ENCODE measurements at regions not wholly inside any gene's neighbourhood (a gene's known extent, or its start where the extent isn't known, plus 50 kb on each side); places are given as distances from the start of the nearest gene placed in this dataset.

DNA sequence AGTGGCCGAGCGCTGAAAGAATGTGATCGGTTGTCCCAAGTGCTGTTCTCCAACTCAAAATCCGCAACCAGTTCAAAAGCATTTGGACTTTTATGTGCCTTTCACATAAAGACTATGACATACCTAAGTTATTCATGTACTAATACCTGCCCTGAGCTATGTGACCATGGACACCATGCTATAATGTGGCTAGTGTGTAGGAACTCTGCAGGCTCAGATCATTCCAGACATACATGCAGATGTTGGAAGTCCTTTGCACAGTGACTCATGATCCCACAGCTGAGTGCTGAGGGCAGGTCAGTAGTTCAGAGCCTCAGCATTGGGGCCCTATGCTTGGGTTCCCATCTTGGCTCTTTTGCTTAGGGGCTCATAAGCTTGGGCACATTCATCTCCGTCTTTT lies 95.4 kb downstream of the IGLL1 start:
- Histone ChIP-seq H3K27me3 (replicated peaks in 1 of 4; ENCODE audit: control insufficient read depth in 3 of 4, extremely low read depth in 1 of 4, insufficient read depth in 3 of 4, low read length in 3 of 4) (peaks cover 0 to 4% (median 0%) of the 10 kb centered on the region in 4 experiments; a peak in 2 of 7 replicates), H2BK15ac (ENCODE audit: low read length) (no peak overlapping the region), H4K20me1 (replicated peaks in 1 of 2; ENCODE audit: control insufficient read depth in 1 of 2, insufficient read depth in 2 of 2, low read length in 2 of 2) (no peaks in the 10 kb centered on the region), H2BK5ac (ENCODE audit: low read depth, low read length) (no peak overlapping the region), H3K4me3 (ENCODE audit: extremely low read depth in 1 of 4, insufficient read depth in 2 of 4, low read depth in 3 of 4, low read length in 4 of 4) (no peak overlapping the region), H4K5ac (ENCODE audit: insufficient read length, low read depth, low read length) (no peak overlapping the region), H3K79me1 (ENCODE audit: low read depth, low read length) (no peaks in the 10 kb centered on the region), H3K36me3 (ENCODE audit: control insufficient read depth in 2 of 4, insufficient read depth in 4 of 4, low read length in 3 of 4) (no peaks in the 10 kb centered on the region), H3K4ac (replicated peaks; ENCODE audit: insufficient read length, low read depth, low read length) (no peak overlapping the region), H4K91ac (replicated peaks; ENCODE audit: insufficient read length, low read length) (no peak overlapping the region), H3K4me2 (ENCODE audit: insufficient read depth in 1 of 2, low read depth in 2 of 2, low read length in 2 of 2) (no peak overlapping the region), H2BK120ac (replicated peaks; ENCODE audit: low read depth, low read length) (no peak overlapping the region), H3K9ac (replicated peaks in 1 of 4; ENCODE audit: extremely low read depth in 1 of 4, low read depth in 3 of 4, low read length in 3 of 4) (no peak overlapping the region), H3K23me2 (ENCODE audit: low read depth, low read length) (no peaks in the 10 kb centered on the region), H2BK20ac (ENCODE audit: low read length) (no peak overlapping the region), H2BK12ac (ENCODE audit: low read depth, low read length) (no peak overlapping the region), H2AK5ac (ENCODE audit: low read depth, low read length) (no peak overlapping the region), H3K27ac (ENCODE audit: low read depth, low read length) (no peak overlapping the region), H3K18ac (ENCODE audit: extremely low read depth, low read length) (no peak overlapping the region), H3K56ac (replicated peaks; ENCODE audit: insufficient read length, low read depth, low read length) (no peak overlapping the region), H3K14ac (ENCODE audit: insufficient read length) (no peak overlapping the region), H3K9me3 (ENCODE audit: insufficient read depth in 2 of 2, low read depth in 1 of 2, low read length in 1 of 2) (no peaks in the 10 kb centered on the region), H3K79me2 (ENCODE audit: control insufficient read depth in 1 of 2, insufficient read depth in 2 of 2, low read length in 2 of 2) (no peaks in the 10 kb centered on the region), H4K8ac (ENCODE audit: extremely low read depth, insufficient read depth, low read length) (no peak overlapping the region), H2AFZ (ENCODE audit: low read length) (no peak overlapping the region), H3K23ac (ENCODE audit: insufficient read length) (no peak overlapping the region), H3K4me1 (replicated peaks in 1 of 4; ENCODE audit: control insufficient read depth in 3 of 4, insufficient read depth in 4 of 4, low read length in 3 of 4) (no peaks in the 10 kb centered on the region)
- CTCF ChIA-PET (ENCODE audit: partially characterized antibody): interaction anchor here (0.6 to 1.1 kb wide), 3 partner anchors 30 to 73 kb away, joined by 3 read pairs; no protein-coding TSS in a partner anchor
- no peak for DNase-seq (ENCODE audit: low read depth in 1 of 2, low spot score in 2 of 2)
- no peak for FAIRE-seq
- 92% methylated on average over 5 of the region's 5 CpGs; no CpG with 5 or more reads in 1 of the 2 experiments for WGBS, 2 experiments (ENCODE audit: extremely low coverage in 1 of 2, insufficient coverage in 1 of 2, insufficient read length in 1 of 2, insufficient replicate concordance in 2 of 2, low coverage in 1 of 2, low lambda C conversion rate in 2 of 2, missing lambda C conversion rate in 1 of 2)
- POLR2A ChIA-PET (ENCODE audit: partially characterized antibody): no interaction called here
- no peak for TF ChIP-seq CEBPB (IDR thresholded peaks at IDR 0.05; ENCODE audit: low read depth, low read length)
- TF ChIP-seq NANOG (IDR thresholded peaks at IDR 0.05; ENCODE audit: insufficient read depth, low read depth, low read length, poor library complexity, severe bottlenecking): no peak
- TF ChIP-seq ASH2L (IDR thresholded peaks at IDR 0.05; ENCODE audit: low read length): no peak
- TF ChIP-seq BACH1 (IDR thresholded peaks at IDR 0.05; ENCODE audit: low read length): no peak
- no peak for TF ChIP-seq RFX5 (IDR thresholded peaks at IDR 0.05; ENCODE audit: borderline replicate concordance, low read depth, low read length)

Data from H1 (cell line).